GM20000 (cell line): ENCODE measurements at regions not wholly inside any gene's neighbourhood (a gene's known extent, or its start where the extent isn't known, plus 50 kb on each side); places are given as distances from the start of the nearest gene placed in this dataset.

Experiments
- DNase-seq: peaks from one replicate; pipeline ENCODE4 v3.0.0; 2012; ENCODE audit warnings: low spot score
- CTCF ChIP-seq: IDR thresholded peaks from 2 replicates; pipeline ENCODE4 v1.5.1; 2012; ENCODE audit warnings: mild to moderate bottlenecking, control low read depth; ENCODE audit errors: extremely low read depth, missing control alignments

- TF ChIP-seq CTCF, result no peak
- DNase-seq, result no peak
These were observed 90.3 kb upstream of the EGLN3 start for GRCh38 chr14:34041220-34041619.

GRCh38 chr14:34040766-34041165, 89.9 kb upstream of the EGLN3 start:
- DNase-seq, result no peak
- TF ChIP-seq CTCF, result no peak

- DNase-seq, result no peak
- no peak for TF ChIP-seq CTCF
These were observed 88.7 kb upstream of the EGLN3 start for GRCh38 chr14:34039428-34040047.

- DNase-seq, result no peak
- TF ChIP-seq CTCF, result no peak
These were observed 87.6 kb upstream of the EGLN3 start for GRCh38 chr14:34038358-34039057.

- TF ChIP-seq CTCF, result no peak
- no peak for DNase-seq
These were observed 85.5 kb upstream of the EGLN3 start for GRCh38 chr14:34036319-34036766.

- DNase-seq, result no peak
- TF ChIP-seq CTCF, result no peak
These were observed 85.0 kb upstream of the EGLN3 start for GRCh38 chr14:34035934-34036250.

- TF ChIP-seq CTCF, result no peak
- DNase-seq, result no peak
These were observed 84.5 kb upstream of the EGLN3 start for GRCh38 chr14:34035177-34035933.
